A673 (cell line): ENCODE measurements at regions not wholly inside any gene's neighbourhood (a gene's known extent, or its start where the extent isn't known, plus 50 kb on each side); places are given as distances from the start of the nearest gene placed in this dataset.

Source experiments
- BruUV-seq: library from RNA; stranded (reverse); fragments of 400-500 nt; replicated peaks from 2 replicates; lab custom pipeline; 2021; lab: Mats Ljungman, UMichigan
- CTCF ChIA-PET: fragments of 300-600 bp; sonication (Branson Sonifier 250); formaldehyde crosslinking; loops from one replicate; lab custom pipeline; 2022; ENCODE audit warnings: antibody characterized with exemption; lab: Charles Lee
- POLR2A ChIA-PET: fragments of 300-600 bp; sonication (Branson Sonifier 250); formaldehyde crosslinking; loops from one replicate; lab custom pipeline; 2022; ENCODE audit warnings: antibody characterized with exemption; ENCODE audit not compliant: low non-redundant PET; lab: Charles Lee
- DNase-seq: peaks from one replicate; pipeline ENCODE4 v3.0.0-alpha.2; 2015; ENCODE audit warnings: low spot score
- H3K27ac ChIP-seq: fragments of 200-600 bp; sonication (generic); 2 replicates; pipeline ENCODE4 v1.5.1; 2016; ENCODE audit warnings: mixed run types, low read depth, mild to moderate bottlenecking, mixed read lengths, antibody characterized with exemption, low read length; ENCODE audit not compliant: poor library complexity, severe bottlenecking
- H3K27me3 ChIP-seq: fragments of 200-600 bp; sonication (generic); replicated peaks from 2 replicates; pipeline ENCODE4 v1.6.1; 2017; ENCODE audit warnings: mixed run types, low read depth, mild to moderate bottlenecking, mixed read lengths, antibody characterized with exemption, low read length; ENCODE audit not compliant: insufficient read depth, poor library complexity
- H3K36me3 ChIP-seq: fragments of 200-600 bp; sonication (generic); 2 replicates; pipeline ENCODE4 v1.6.1; 2016; ENCODE audit warnings: mixed run types, mild to moderate bottlenecking, mixed read lengths, antibody characterized with exemption, low read length; ENCODE audit not compliant: insufficient read depth, poor library complexity, severe bottlenecking
- H3K4me1 ChIP-seq: fragments of 200-600 bp; sonication (generic); 2 replicates; pipeline ENCODE4 v1.6.1; 2017; ENCODE audit warnings: mixed run types, mild to moderate bottlenecking, mixed read lengths, antibody characterized with exemption, low read length; ENCODE audit not compliant: insufficient read depth, poor library complexity, severe bottlenecking
- H3K4me3 ChIP-seq: fragments of 200-600 bp; sonication (generic); 2 replicates; pipeline ENCODE4 v1.5.1; 2016; ENCODE audit warnings: low read depth, mixed run types, mild to moderate bottlenecking, mixed read lengths, low read length; ENCODE audit not compliant: poor library complexity, severe bottlenecking
- H3K9me3 ChIP-seq: fragments of 200-600 bp; sonication (generic); 2 replicates; pipeline ENCODE4 v1.6.1; 2016; ENCODE audit warnings: mixed run types, low read depth, mild to moderate bottlenecking, mixed read lengths, antibody characterized with exemption, low read length; ENCODE audit not compliant: poor library complexity, severe bottlenecking
- CTCF ChIP-seq: fragments of 300-800, 200-600 bp; sonication (generic); conservative IDR thresholded peaks from 2 replicates; pipeline ENCODE4 v1.5.1; 2017; ENCODE audit warnings: low read depth, mild to moderate bottlenecking, antibody characterized with exemption, low read length, moderate library complexity, mixed read lengths
- EZH2 ChIP-seq: fragments of 200-600 bp; sonication (generic); IDR thresholded peaks from 2 replicates; pipeline ENCODE4 v1.6.1; 2017; ENCODE audit warnings: borderline replicate concordance, low read depth, mild to moderate bottlenecking, mixed read lengths, antibody characterized with exemption, low read length; ENCODE audit not compliant: poor library complexity, severe bottlenecking
- intact Hi-C: fragments of 100-400 bp; cut with micrococcal nuclease; formaldehyde crosslinking; loops from one replicate; pipeline ENCODE4 v1.10.0; 2022; ENCODE audit not compliant: unreplicated experiment

DNA sequence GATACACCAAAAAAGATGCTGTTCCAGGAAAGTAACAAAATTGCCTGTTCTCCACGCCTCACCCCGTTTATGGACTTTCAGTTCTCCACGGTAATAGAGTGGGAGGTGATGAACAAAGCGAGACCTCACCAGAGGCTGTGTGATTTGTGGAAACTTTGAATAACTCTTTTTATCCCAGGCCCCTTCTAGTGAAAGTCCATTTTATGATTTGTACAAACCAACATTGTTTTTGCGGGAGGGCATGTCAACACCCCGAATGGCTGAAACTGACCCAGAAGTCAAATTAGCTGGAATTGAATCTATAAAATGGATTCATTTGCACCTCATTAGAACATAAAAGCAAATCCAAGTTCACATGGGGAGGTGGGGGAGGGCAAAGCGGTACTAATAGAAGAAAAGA is 517.8 kb downstream of the CDH26 start:
- ChIA-PET POLR2A (no interaction called here), CTCF (no interaction called here)
- H3K9me3 ChIP-seq: no peaks in the 10 kb centered on the region
- intact Hi-C loops: no loop called here
- no peak overlapping the region for H3K4me3 ChIP-seq
- no peaks in the 10 kb centered on the region for H3K4me1 ChIP-seq
- H3K27me3 ChIP-seq: no peaks in the 10 kb centered on the region
- no TSS peak for BruUV-seq
- no peak overlapping the region for H3K27ac ChIP-seq
- H3K36me3 ChIP-seq: no peaks in the 10 kb centered on the region
- no peak for TF ChIP-seq EZH2
- no peak for TF ChIP-seq CTCF
- no peak for DNase-seq

DNA sequence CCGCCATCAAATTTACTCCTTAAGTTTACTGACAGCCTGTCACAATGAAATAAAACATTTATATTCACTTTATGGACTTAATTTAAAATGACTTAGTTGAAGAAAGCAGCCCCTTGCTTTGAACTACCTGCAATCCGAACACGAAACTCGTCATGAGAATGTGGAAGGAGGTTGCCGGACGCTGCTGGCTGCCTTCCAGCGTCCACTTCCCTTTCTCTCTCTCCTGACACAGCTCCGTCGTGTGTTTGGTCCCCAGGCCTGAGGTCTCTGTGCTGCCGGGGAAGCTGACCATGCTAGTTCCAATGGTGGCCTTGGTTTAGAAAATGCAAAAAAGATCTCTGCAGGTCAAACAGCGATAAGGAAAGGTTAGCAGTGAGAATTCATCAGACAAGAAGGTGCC is 519.7 kb downstream of the CDH26 start:
- no peaks in the 10 kb centered on the region for H3K36me3 ChIP-seq
- no peaks in the 10 kb centered on the region for H3K9me3 ChIP-seq
- BruUV-seq: no TSS peak
- no peaks in the 10 kb centered on the region for H3K27me3 ChIP-seq
- H3K27ac ChIP-seq: no peak overlapping the region
- H3K4me3 ChIP-seq: no peak overlapping the region
- TF ChIP-seq CTCF (no peak), EZH2 (no peak)
- POLR2A ChIA-PET: no interaction called here
- CTCF ChIA-PET: no interaction called here
- intact Hi-C loops: no loop called here
- no peak for DNase-seq
- H3K4me1 ChIP-seq: no peaks in the 10 kb centered on the region

- Histone ChIP-seq H3K27ac (no peak overlapping the region), H3K9me3 (no peaks in the 10 kb centered on the region), H3K4me3 (no peak overlapping the region), H3K4me1 (no peaks in the 10 kb centered on the region), H3K36me3 (no peaks in the 10 kb centered on the region), H3K27me3 (no peaks in the 10 kb centered on the region)
- CTCF ChIA-PET: no interaction called here
- POLR2A ChIA-PET: no interaction called here
- BruUV-seq: no TSS peak
- TF ChIP-seq CTCF (no peak), EZH2 (no peak)
- intact Hi-C loops: no loop called here
- DNase-seq: no peak
Observed at GRCh38 chr20:60478533-60478932, 520.3 kb downstream of the CDH26 start.
